ENCODE measurements at regions not wholly inside any gene's neighbourhood (a gene's known extent, or its start where the extent isn't known, plus 50 kb on each side); places are given as distances from the start of the nearest gene placed in this dataset.

GRCh38 chr2:71788186-71788525, 334.8 kb downstream of the DYSF start:
- no peak for DNase-seq

GRCh38 chr2:71787476-71788185, 334.3 kb downstream of the DYSF start:
- peak; percentile 19 for DNase-seq

GRCh38 chr2:71787108-71787415, 333.7 kb downstream of the DYSF start:
- no peak for DNase-seq

GRCh38 chr2:71786291-71787107, 333.1 kb downstream of the DYSF start:
- DNase-seq: peak; percentile 32

- peak; percentile 28 for DNase-seq
These were observed 332.2 kb downstream of the DYSF start for GRCh38 chr2:71785516-71785981.

GRCh38 chr2:71784734-71785511, 331.6 kb downstream of the DYSF start:
- DNase-seq: peak; percentile 35

GRCh38 chr2:71783815-71784214, 330.5 kb downstream of the DYSF start:
- DNase-seq: peak; percentile 7

- DNase-seq: no peak
These were observed 329.9 kb downstream of the DYSF start for GRCh38 chr2:71783215-71783614.

GRCh38 chr2:71782323-71782722, 329.0 kb downstream of the DYSF start:
- DNase-seq: no peak

GRCh38 chr2:71781695-71782228, 328.4 kb downstream of the DYSF start:
- DNase-seq: peak; percentile 32

GRCh38 chr2:71780162-71780561, 326.8 kb downstream of the DYSF start:
- DNase-seq: no peak

- no peak for DNase-seq
These were observed 326.4 kb downstream of the DYSF start for GRCh38 chr2:71779774-71780105.

- DNase-seq: peak; percentile 42
These were observed 325.8 kb downstream of the DYSF start for GRCh38 chr2:71778936-71779773.

- no peak for DNase-seq
These were observed 325.2 kb downstream of the DYSF start for GRCh38 chr2:71778514-71778913.

- peak; percentile 44 for DNase-seq
These were observed 324.6 kb downstream of the DYSF start for GRCh38 chr2:71777946-71778345.

- DNase-seq: no peak
These were observed 322.9 kb downstream of the DYSF start for GRCh38 chr2:71776227-71776626.

GRCh38 chr2:71773218-71773617, 319.9 kb downstream of the DYSF start:
- no peak for DNase-seq

GRCh38 chr2:71772510-71773172, 319.3 kb downstream of the DYSF start:
- no peak for DNase-seq

- no peak for DNase-seq
These were observed 314.3 kb downstream of the DYSF start for GRCh38 chr2:71767663-71768062.

GRCh38 chr2:71759060-71759459, 305.7 kb downstream of the DYSF start:
- no peak for DNase-seq

GRCh38 chr2:71757351-71757750, 304.0 kb downstream of the DYSF start:
- DNase-seq: no peak

GRCh38 chr2:71756280-71756906, 303.0 kb downstream of the DYSF start:
- DNase-seq: no peak
